Hematopoietic multipotent progenitor cell treated with erythropoietin and hydrocortisone succinate and interleukin-3 and kit ligand, for 8 days (in vitro differentiated cells): ENCODE measurements at regions not wholly inside any gene's neighbourhood (a gene's known extent, or its start where the extent isn't known, plus 50 kb on each side); places are given as distances from the start of the nearest gene placed in this dataset.

Source experiments
- DNase-seq: peaks from one replicate; pipeline ENCODE4 v3.0.0-alpha.2; 2015

- no peak for DNase-seq
Observed at GRCh38 chr1:37393173-37394120, 80.9 kb upstream of the ZC3H12A start.

GRCh38 chr1:37394574-37395464 is 79.6 kb upstream of the ZC3H12A start:
- no peak for DNase-seq

- no peak for DNase-seq
Observed at GRCh38 chr1:37398096-37398495, 76.3 kb upstream of the ZC3H12A start.

GRCh38 chr1:37399205-37399604 is 75.2 kb upstream of the ZC3H12A start:
- DNase-seq = no peak

GRCh38 chr1:37399830-37400464 is 74.4 kb upstream of the ZC3H12A start:
- DNase-seq = no peak

- DNase-seq = no peak
Observed at GRCh38 chr1:37400466-37401225, 73.7 kb upstream of the ZC3H12A start.

GRCh38 chr1:37403166-37403565 is 71.2 kb upstream of the ZC3H12A start:
- DNase-seq = no peak

- no peak for DNase-seq
Observed at GRCh38 chr1:37404711-37405110, 69.7 kb upstream of the ZC3H12A start.

GRCh38 chr1:37410105-37410504 is 64.3 kb upstream of the ZC3H12A start:
- DNase-seq = peak; percentile 5

GRCh38 chr1:37410815-37411214 is 63.6 kb upstream of the ZC3H12A start:
- peak; percentile 15 for DNase-seq

- no peak for DNase-seq
Observed at GRCh38 chr1:37415611-37416244, 58.7 kb upstream of the ZC3H12A start.

GRCh38 chr1:37420456-37420855 is 53.9 kb upstream of the ZC3H12A start:
- no peak for DNase-seq

- no peak for DNase-seq
Observed at GRCh38 chr1:37423810-37424209, 50.6 kb upstream of the ZC3H12A start.

GRCh38 chr1:37424523-37424922 is 49.9 kb upstream of the ZC3H12A start:
- no peak for DNase-seq
